H9 (cell line): ENCODE measurements at regions not wholly inside any gene's neighbourhood (a gene's known extent, or its start where the extent isn't known, plus 50 kb on each side); places are given as distances from the start of the nearest gene placed in this dataset.

Source experiments
- DNase-seq: peaks from one replicate; pipeline ENCODE4 v3.0.0-alpha.2; 2017
- H2AFZ ChIP-seq: one replicate; pipeline ENCODE4 v1.6.1; 2013; ENCODE audit warnings: mild to moderate bottlenecking, low read length, control low read depth, moderate library complexity
- H2AK5ac ChIP-seq: 2 replicates; pipeline ENCODE4 v1.6.1; 2013; ENCODE audit warnings: low read length, control low read depth, mixed read lengths; ENCODE audit not compliant: insufficient read length
- H2BK120ac ChIP-seq: one replicate; pipeline ENCODE4 v1.6.1; 2013; ENCODE audit warnings: low read depth, mild to moderate bottlenecking, low read length, control low read depth, inconsistent platforms; ENCODE audit not compliant: poor library complexity, severe bottlenecking
- H2BK12ac ChIP-seq: 2 replicates; pipeline ENCODE4 v1.6.1; 2013; ENCODE audit warnings: low read length, control low read depth, mixed read lengths, low read depth; ENCODE audit not compliant: insufficient read length
- H2BK15ac ChIP-seq: 2 replicates; pipeline ENCODE4 v1.6.1; 2013; ENCODE audit warnings: low read depth, low read length, control low read depth
- H2BK20ac ChIP-seq: one replicate; pipeline ENCODE4 v1.6.1; 2013; ENCODE audit warnings: low read depth, mild to moderate bottlenecking, low read length, control low read depth, inconsistent platforms; ENCODE audit not compliant: poor library complexity, severe bottlenecking
- H2BK5ac ChIP-seq: 2 replicates; pipeline ENCODE4 v1.6.1; 2013; ENCODE audit warnings: low read length, control low read depth, mixed read lengths; ENCODE audit not compliant: insufficient read length
- H3K14ac ChIP-seq: 2 replicates; pipeline ENCODE4 v1.6.1; 2013; ENCODE audit warnings: low read length, control low read depth; ENCODE audit not compliant: insufficient read depth
- H3K18ac ChIP-seq: 2 replicates; pipeline ENCODE4 v1.6.1; 2013; ENCODE audit warnings: low read depth, mild to moderate bottlenecking, mixed read lengths, low read length, control low read depth; ENCODE audit not compliant: insufficient read length
- H3K23ac ChIP-seq: 2 replicates; pipeline ENCODE4 v1.6.1; 2013; ENCODE audit warnings: low read length, control low read depth, mixed read lengths, low read depth; ENCODE audit not compliant: insufficient read length
- H3K23me2 ChIP-seq: 2 replicates; pipeline ENCODE4 v1.6.1; 2013; ENCODE audit warnings: low read depth, mild to moderate bottlenecking, mixed read lengths, low read length, control low read depth; ENCODE audit not compliant: insufficient read length, poor library complexity, severe bottlenecking
- H3K27ac ChIP-seq: 2 replicates; pipeline ENCODE4 v1.5.1; 2013; ENCODE audit warnings: low read length, control low read depth, mixed read lengths, low read depth; ENCODE audit not compliant: insufficient read length
- H3K27me3 ChIP-seq: 2 replicates; pipeline ENCODE4 v1.6.1; 2013; ENCODE audit warnings: low read length, control low read depth, inconsistent platforms; ENCODE audit not compliant: insufficient read depth
- H3K4ac ChIP-seq: 2 replicates; pipeline ENCODE4 v1.6.1; 2013; ENCODE audit warnings: low read depth, mild to moderate bottlenecking, control low read depth, inconsistent platforms, low read length, moderate library complexity
- H3K4me1 ChIP-seq: 2 replicates; pipeline ENCODE4 v1.6.1; 2013; ENCODE audit warnings: low read length, control low read depth, inconsistent platforms; ENCODE audit not compliant: insufficient read depth
- H3K4me2 ChIP-seq: 2 replicates; pipeline ENCODE4 v1.6.1; 2013; ENCODE audit warnings: low read length, control low read depth, mixed read lengths; ENCODE audit not compliant: insufficient read length, insufficient read depth
- H3K56ac ChIP-seq: 2 replicates; pipeline ENCODE4 v1.6.1; 2013; ENCODE audit warnings: low read depth, mild to moderate bottlenecking, mixed read lengths, low read length, control low read depth; ENCODE audit not compliant: insufficient read length
- H3K79me1 ChIP-seq: 2 replicates; pipeline ENCODE4 v1.6.1; 2013; ENCODE audit warnings: low read depth, mild to moderate bottlenecking, moderate library complexity, low read length, control low read depth, inconsistent platforms; ENCODE audit not compliant: insufficient read depth, poor library complexity, severe bottlenecking
- H3K79me2 ChIP-seq: 2 replicates; pipeline ENCODE4 v1.6.1; 2013; ENCODE audit warnings: low read length, control low read depth, inconsistent platforms; ENCODE audit not compliant: insufficient read depth
- H3K9ac ChIP-seq: 2 replicates; pipeline ENCODE4 v1.6.1; 2013; ENCODE audit warnings: low read length, control low read depth, mixed read lengths; ENCODE audit not compliant: insufficient read length; ENCODE audit errors: extremely low read depth
- H3K9me3 ChIP-seq: one replicate; pipeline ENCODE4 v1.6.1; 2013; ENCODE audit warnings: low read depth, low read length, inconsistent platforms; ENCODE audit not compliant: control insufficient read depth
- H3T11ph ChIP-seq: one replicate; pipeline ENCODE4 v1.6.1; 2013; ENCODE audit warnings: mild to moderate bottlenecking, low read length, control low read depth, inconsistent platforms
- H4K20me1 ChIP-seq: one replicate; pipeline ENCODE4 v1.6.1; 2013; ENCODE audit not compliant: control insufficient read depth, insufficient read length, insufficient read depth
- H4K5ac ChIP-seq: 2 replicates; pipeline ENCODE4 v1.6.1; 2013; ENCODE audit warnings: low read depth, mild to moderate bottlenecking, mixed read lengths, low read length, control low read depth; ENCODE audit not compliant: insufficient read length
- H4K8ac ChIP-seq: replicated peaks from 2 replicates; pipeline ENCODE4 v1.6.1; 2013; ENCODE audit warnings: low read length, control low read depth, mixed read lengths, low read depth; ENCODE audit not compliant: insufficient read length
- H4K91ac ChIP-seq: 2 replicates; pipeline ENCODE4 v1.6.1; 2013; ENCODE audit warnings: low read depth, mild to moderate bottlenecking, moderate library complexity, mixed read lengths, low read length, control low read depth; ENCODE audit not compliant: insufficient read length
- H3K27ac Mint-ChIP-seq, 3 experiments: 2 replicates in 2 of 3; 3 replicates in 1 of 3; pipeline ENCODE4 v1.8.0; 2020 to 2021; ENCODE audit warnings: mixed read lengths in 3 of 3, mild to moderate bottlenecking in 1 of 3, moderate library complexity in 1 of 3
- H3K27me3 Mint-ChIP-seq: 2 replicates; pipeline ENCODE4 v1.8.0; 2021; ENCODE audit warnings: low read depth, mild to moderate bottlenecking, moderate library complexity, mixed read lengths
- H3K36me3 Mint-ChIP-seq, 3 experiments: 2 replicates in 2 of 3; 3 replicates in 1 of 3; pipeline ENCODE4 v1.8.0; 2020 to 2021; ENCODE audit warnings: low read depth in 3 of 3, mixed read lengths in 3 of 3; ENCODE audit not compliant: insufficient read depth in 1 of 3
- H3K4me1 Mint-ChIP-seq, 2 experiments: 2 replicates each; pipeline ENCODE4 v1.8.0; 2020; ENCODE audit warnings: mixed read lengths in 2 of 2
- H3K4me3 Mint-ChIP-seq, 2 experiments: 2 replicates in 1 of 2; 3 replicates in 1 of 2; pipeline ENCODE4 v1.8.0; 2020 to 2021; ENCODE audit warnings: mild to moderate bottlenecking in 2 of 2, mixed read lengths in 2 of 2, moderate library complexity in 1 of 2
- H3K9me3 Mint-ChIP-seq, 2 experiments: 2 replicates in 1 of 2; 3 replicates in 1 of 2; pipeline ENCODE4 v1.8.0; 2020; ENCODE audit warnings: mild to moderate bottlenecking in 2 of 2, mixed read lengths in 2 of 2, moderate library complexity in 1 of 2
- CTCF ChIP-seq: fragments of 200-600 bp; sonication (generic); conservative IDR thresholded peaks from 3 replicates; pipeline ENCODE4 v1.8.0; 2021; ENCODE audit warnings: antibody characterized with exemption, mild to moderate bottlenecking
- WGBS: extraction: QIAGEN DNeasy Blood & Tissue Kit; methylation state at CpG from one replicate; pipeline ENCODE4 v1.1.7; 2013; ENCODE audit warnings: missing lambda C conversion rate, low lambda C conversion rate, mixed read lengths; ENCODE audit not compliant: insufficient read length; ENCODE audit errors: extremely low coverage; 5-methylcytosine and 5-hydroxymethylcytosine counted together

- Histone ChIP-seq H4K8ac (no peak overlapping the region), H3K27me3 (no peaks in the 10 kb centered on the region; the same call in 1 of the 2 replicates), H2BK12ac (no peak overlapping the region), H4K5ac (no peak overlapping the region), H3K79me1 (no peaks in the 10 kb centered on the region), H3K4ac (no peak overlapping the region), H2BK20ac (no peak overlapping the region), H3K4me1 (no peaks in the 10 kb centered on the region), H4K91ac (no peak overlapping the region), H2BK120ac (no peak overlapping the region), H2AK5ac (no peak overlapping the region), H3K56ac (no peak overlapping the region), H3K23ac (no peak overlapping the region), H3K18ac (no peak overlapping the region), H3K27ac (no peak overlapping the region), H3K23me2 (no peaks in the 10 kb centered on the region), H2BK15ac (no peak overlapping the region), H3K9ac (no peak overlapping the region), H4K20me1 (no peaks in the 10 kb centered on the region), H2AFZ (no peak overlapping the region), H3K14ac (no peak overlapping the region), H2BK5ac (no peak overlapping the region), H3T11ph (no peak overlapping the region), H3K9me3 (no peaks in the 10 kb centered on the region), H3K79me2 (no peaks in the 10 kb centered on the region), H3K4me2 (no peak overlapping the region)
- Mint-ChIP-seq H3K9me3 (no peaks in the 10 kb centered on the region), H3K4me3 (no peak overlapping the region), H3K36me3 (no peaks in the 10 kb centered on the region; a peak in 1 of 7 replicates), H3K27me3 (no peaks in the 10 kb centered on the region), H3K4me1 (peaks cover 15 to 22% of the 10 kb centered on the region in 2 experiments), H3K27ac (no peak overlapping the region)
- no peak for DNase-seq
- WGBS: no CpG with 5 or more reads among the region's 2 CpGs
- no peak for TF ChIP-seq CTCF
Observed at GRCh38 chr12:92509156-92509738, 193.5 kb upstream of the PLEKHG7 start.
